ENCODE measurements at regions not wholly inside any gene's neighbourhood (a gene's known extent, or its start where the extent isn't known, plus 50 kb on each side); places are given as distances from the start of the nearest gene placed in this dataset.

- H3K4me1 Mint-ChIP-seq = peaks cover 34% of the 10 kb centered on the region
- DNase-seq (ENCODE audit: low spot score) = no peak
- POLR2A ChIA-PET = no interaction called here
- H3K4me3 Mint-ChIP-seq = no peak overlapping the region
- CTCF ChIA-PET = no interaction called here
- H3K27me3 Mint-ChIP-seq (ENCODE audit: low read depth) = no peaks in the 10 kb centered on the region
- no peak for ATAC-seq
- no peak for TF ChIP-seq KAT7 (CRISPR knock-in tag; IDR thresholded peaks at IDR 0.05; ENCODE audit: borderline replicate concordance)
- no peak for TF ChIP-seq GRHL2 (CRISPR knock-in tag; IDR thresholded peaks at IDR 0.05; ENCODE audit: insufficient replicate concordance, severe bottlenecking)
- no peak for TF ChIP-seq CBFB (CRISPR knock-in tag; IDR thresholded peaks at IDR 0.05; ENCODE audit: low read depth)
- TF ChIP-seq SP1 (CRISPR knock-in tag; conservative IDR thresholded peaks at IDR 0.05) = no peak
- TF ChIP-seq TCF7 (CRISPR knock-in tag; IDR thresholded peaks at IDR 0.05; ENCODE audit: low read depth) = no peak
- TF ChIP-seq, protein P1, sequence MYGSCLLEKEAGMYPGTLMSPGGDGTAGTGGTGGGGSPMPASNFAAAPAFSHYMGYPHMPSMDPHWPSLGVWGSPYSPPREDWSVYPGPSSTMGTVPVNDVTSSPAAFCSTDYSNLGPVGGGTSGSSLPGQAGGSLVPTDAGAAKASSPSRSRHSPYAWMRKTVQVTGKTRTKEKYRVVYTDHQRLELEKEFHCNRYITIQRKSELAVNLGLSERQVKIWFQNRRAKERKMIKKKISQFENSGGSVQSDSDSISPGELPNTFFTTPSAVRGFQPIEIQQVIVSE (CRISPR knock-in tag; IDR thresholded peaks at IDR 0.05; ENCODE audit: borderline replicate concordance) = no peak
- no peak for TF ChIP-seq HMGA2 (CRISPR knock-in tag; IDR thresholded peaks at IDR 0.05)
- H3K9me3 Mint-ChIP-seq = no peaks in the 10 kb centered on the region
- H3K36me3 Mint-ChIP-seq = no peaks in the 10 kb centered on the region
- no peak overlapping the region for H3K27ac Mint-ChIP-seq
Observed at GRCh38 chr15:59833366-59833765, 144.2 kb upstream of the BNIP2 start.

GRCh38 chr15:59830873-59831272, 141.8 kb upstream of the BNIP2 start:
- DNase-seq (ENCODE audit: low spot score) (no peak), ATAC-seq (no peak)
- no peaks in the 10 kb centered on the region for H3K36me3 Mint-ChIP-seq
- no peaks in the 10 kb centered on the region for H3K9me3 Mint-ChIP-seq
- ChIA-PET CTCF (interaction anchor here (1.3 kb wide), 1 partner anchor 87 kb away, joined by 4 read pairs; no protein-coding TSS in a partner anchor), POLR2A (interaction anchor here (0.6 kb wide), 1 partner anchor 33 kb away, joined by 3 read pairs; no protein-coding TSS in a partner anchor)
- no peak overlapping the region for H3K27ac Mint-ChIP-seq
- no peak for TF ChIP-seq IRF1 (CRISPR knock-in tag; IDR thresholded peaks at IDR 0.05)
- no peak for TF ChIP-seq SMAD4 (CRISPR knock-in tag; IDR thresholded peaks at IDR 0.05)
- no peak for TF ChIP-seq ZNF416 (CRISPR knock-in tag; IDR thresholded peaks at IDR 0.05)
- TF ChIP-seq TEAD1 (CRISPR knock-in tag; IDR thresholded peaks at IDR 0.05) = no peak
- TF ChIP-seq, protein P2, sequence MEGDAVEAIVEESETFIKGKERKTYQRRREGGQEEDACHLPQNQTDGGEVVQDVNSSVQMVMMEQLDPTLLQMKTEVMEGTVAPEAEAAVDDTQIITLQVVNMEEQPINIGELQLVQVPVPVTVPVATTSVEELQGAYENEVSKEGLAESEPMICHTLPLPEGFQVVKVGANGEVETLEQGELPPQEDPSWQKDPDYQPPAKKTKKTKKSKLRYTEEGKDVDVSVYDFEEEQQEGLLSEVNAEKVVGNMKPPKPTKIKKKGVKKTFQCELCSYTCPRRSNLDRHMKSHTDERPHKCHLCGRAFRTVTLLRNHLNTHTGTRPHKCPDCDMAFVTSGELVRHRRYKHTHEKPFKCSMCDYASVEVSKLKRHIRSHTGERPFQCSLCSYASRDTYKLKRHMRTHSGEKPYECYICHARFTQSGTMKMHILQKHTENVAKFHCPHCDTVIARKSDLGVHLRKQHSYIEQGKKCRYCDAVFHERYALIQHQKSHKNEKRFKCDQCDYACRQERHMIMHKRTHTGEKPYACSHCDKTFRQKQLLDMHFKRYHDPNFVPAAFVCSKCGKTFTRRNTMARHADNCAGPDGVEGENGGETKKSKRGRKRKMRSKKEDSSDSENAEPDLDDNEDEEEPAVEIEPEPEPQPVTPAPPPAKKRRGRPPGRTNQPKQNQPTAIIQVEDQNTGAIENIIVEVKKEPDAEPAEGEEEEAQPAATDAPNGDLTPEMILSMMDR (IDR thresholded peaks at IDR 0.05) = no peak
- TF ChIP-seq ARID4B (CRISPR knock-in tag; IDR thresholded peaks at IDR 0.05; ENCODE audit: borderline replicate concordance) = no peak
- TF ChIP-seq FOXP1 (CRISPR knock-in tag; IDR thresholded peaks at IDR 0.05; ENCODE audit: borderline replicate concordance) = no peak
- no peaks in the 10 kb centered on the region for H3K27me3 Mint-ChIP-seq (ENCODE audit: low read depth)
- H3K4me1 Mint-ChIP-seq = peaks cover 25% of the 10 kb centered on the region
- H3K4me3 Mint-ChIP-seq = no peak overlapping the region

DNA sequence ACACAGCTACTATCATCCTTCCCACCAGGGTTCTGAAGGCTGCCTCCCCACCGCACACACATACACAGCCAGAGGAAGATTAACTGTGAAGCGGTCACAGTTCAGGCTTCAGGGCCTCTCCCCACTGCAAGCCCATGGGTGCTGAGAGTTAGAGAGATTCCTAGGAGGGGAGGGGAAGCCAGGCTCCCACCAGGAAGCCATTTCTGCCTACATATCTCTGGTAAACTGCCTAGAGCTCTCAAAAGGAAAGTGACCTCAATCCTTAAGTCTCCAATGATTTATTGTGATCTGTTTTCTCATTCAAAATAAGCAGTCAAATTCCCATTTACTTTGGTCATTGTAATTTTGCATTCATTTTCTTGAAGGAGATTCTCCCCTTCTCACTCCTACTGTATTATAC, 141.0 kb upstream of the BNIP2 start:
- DNase-seq (ENCODE audit: low spot score) (no peak), ATAC-seq (no peak)
- CTCF ChIA-PET = interaction anchor here (1.3 kb wide), 1 partner anchor 88 kb away, joined by 4 read pairs; no protein-coding TSS in a partner anchor
- Mint-ChIP-seq H3K4me3 (no peak overlapping the region), H3K27me3 (ENCODE audit: low read depth) (no peaks in the 10 kb centered on the region), H3K9me3 (peaks cover 2% of the 10 kb centered on the region; the same call in 1 of the 2 replicates), H3K27ac (no peak overlapping the region), H3K36me3 (no peaks in the 10 kb centered on the region), H3K4me1 (peaks cover 20% of the 10 kb centered on the region)
- POLR2A ChIA-PET = no interaction called here
- TF ChIP-seq, protein P3, sequence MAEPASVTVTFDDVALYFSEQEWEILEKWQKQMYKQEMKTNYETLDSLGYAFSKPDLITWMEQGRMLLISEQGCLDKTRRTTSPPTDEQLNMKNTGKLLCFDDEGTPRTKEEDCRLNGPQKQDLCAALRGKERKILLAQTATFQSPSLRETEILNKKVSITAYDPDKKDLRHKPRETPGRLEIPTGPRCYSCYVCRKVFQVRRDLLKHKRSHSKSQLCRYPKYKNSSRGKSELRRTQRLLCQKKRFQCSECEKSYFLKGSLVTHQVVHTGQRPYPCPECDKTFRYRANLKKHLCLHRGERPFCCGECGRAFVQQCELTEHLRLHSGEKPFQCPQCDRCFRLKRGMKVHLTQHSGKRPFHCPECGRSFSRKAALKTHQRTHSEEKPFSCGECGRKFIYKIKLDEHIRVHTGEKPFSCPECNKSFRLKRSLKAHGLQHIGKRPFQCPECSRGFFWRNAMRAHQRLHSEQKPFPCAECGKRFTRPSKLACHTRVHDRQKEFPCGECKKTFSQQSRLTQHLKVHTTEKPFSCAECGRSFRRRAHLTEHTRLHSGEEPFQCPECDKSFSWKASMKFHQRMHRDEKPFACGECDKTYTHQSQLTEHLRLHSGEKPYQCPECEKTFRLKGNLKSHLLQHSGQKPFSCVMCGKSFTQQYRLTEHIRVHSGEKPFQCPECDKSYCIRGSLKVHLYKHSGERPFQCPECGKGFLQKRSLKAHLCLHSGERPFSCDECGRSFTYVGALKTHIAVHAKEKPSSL (CRISPR knock-in tag; conservative IDR thresholded peaks at IDR 0.05) = no peak
- TF ChIP-seq MXD4 (CRISPR knock-in tag; IDR thresholded peaks at IDR 0.05; ENCODE audit: borderline replicate concordance) (no peak), ZNF121 (CRISPR knock-in tag; IDR thresholded peaks at IDR 0.05) (no peak), CREM (CRISPR knock-in tag; IDR thresholded peaks at IDR 0.05) (no peak), MAX (CRISPR knock-in tag; IDR thresholded peaks at IDR 0.05) (no peak), E2F5 (CRISPR knock-in tag; IDR thresholded peaks at IDR 0.05) (no peak), NFATC4 (CRISPR knock-in tag; IDR thresholded peaks at IDR 0.05) (no peak), IRF2 (CRISPR knock-in tag; IDR thresholded peaks at IDR 0.05; ENCODE audit: borderline replicate concordance, low read depth) (no peak), HMGA2 (CRISPR knock-in tag; IDR thresholded peaks at IDR 0.05) (no peak)

All from WTC11 (cell line).